Ishikawa (cell line): ENCODE measurements at regions not wholly inside any gene's neighbourhood (a gene's known extent, or its start where the extent isn't known, plus 50 kb on each side); places are given as distances from the start of the nearest gene placed in this dataset.

ENCODE experiments used
- CEBPB ChIP-seq: IDR thresholded peaks from 2 replicates; pipeline ENCODE4 v1.6.1; 2012
- CREB1 ChIP-seq: IDR thresholded peaks from 2 replicates; pipeline ENCODE4 v1.6.1; 2012; ENCODE audit warnings: low read depth
- EGR1 ChIP-seq: IDR thresholded peaks from 2 replicates; pipeline ENCODE4 v1.6.1; 2012
- EP300 ChIP-seq: IDR thresholded peaks from 2 replicates; pipeline ENCODE4 v1.6.1; 2012; ENCODE audit warnings: borderline replicate concordance
- FOXM1 ChIP-seq: IDR thresholded peaks from 2 replicates; pipeline ENCODE4 v1.6.1; 2012; ENCODE audit warnings: low read depth, borderline replicate concordance
- NFIC ChIP-seq: IDR thresholded peaks from 2 replicates; pipeline ENCODE4 v1.6.1; 2012
- RAD21 ChIP-seq: IDR thresholded peaks from 2 replicates; pipeline ENCODE4 v1.6.1; 2012; ENCODE audit warnings: low read depth
- TAF1 ChIP-seq: IDR thresholded peaks from 2 replicates; pipeline ENCODE4 v1.6.1; 2012; ENCODE audit warnings: low read depth, mild to moderate bottlenecking
- TCF12 ChIP-seq: IDR thresholded peaks from 2 replicates; pipeline ENCODE4 v1.6.1; 2012; ENCODE audit warnings: low read depth
- TEAD4 ChIP-seq: IDR thresholded peaks from 2 replicates; pipeline ENCODE4 v1.6.1; 2012
- YY1 ChIP-seq: IDR thresholded peaks from 2 replicates; pipeline ENCODE4 v1.6.1; 2012; ENCODE audit warnings: low read depth
- ZBTB7A ChIP-seq: IDR thresholded peaks from 2 replicates; pipeline ENCODE4 v1.6.1; 2012; ENCODE audit warnings: low read depth
- TF ChIP-seq, protein P1 (sequence below): IDR thresholded peaks from 2 replicates; pipeline ENCODE4 v1.6.1; 2012
- TF ChIP-seq, protein P2 (sequence below): IDR thresholded peaks from 2 replicates; pipeline ENCODE4 v1.6.1; 2012; ENCODE audit warnings: low read depth, mild to moderate bottlenecking
- TF ChIP-seq, protein P3 (sequence below): IDR thresholded peaks from 2 replicates; pipeline ENCODE4 v1.6.1; 2012

DNA sequence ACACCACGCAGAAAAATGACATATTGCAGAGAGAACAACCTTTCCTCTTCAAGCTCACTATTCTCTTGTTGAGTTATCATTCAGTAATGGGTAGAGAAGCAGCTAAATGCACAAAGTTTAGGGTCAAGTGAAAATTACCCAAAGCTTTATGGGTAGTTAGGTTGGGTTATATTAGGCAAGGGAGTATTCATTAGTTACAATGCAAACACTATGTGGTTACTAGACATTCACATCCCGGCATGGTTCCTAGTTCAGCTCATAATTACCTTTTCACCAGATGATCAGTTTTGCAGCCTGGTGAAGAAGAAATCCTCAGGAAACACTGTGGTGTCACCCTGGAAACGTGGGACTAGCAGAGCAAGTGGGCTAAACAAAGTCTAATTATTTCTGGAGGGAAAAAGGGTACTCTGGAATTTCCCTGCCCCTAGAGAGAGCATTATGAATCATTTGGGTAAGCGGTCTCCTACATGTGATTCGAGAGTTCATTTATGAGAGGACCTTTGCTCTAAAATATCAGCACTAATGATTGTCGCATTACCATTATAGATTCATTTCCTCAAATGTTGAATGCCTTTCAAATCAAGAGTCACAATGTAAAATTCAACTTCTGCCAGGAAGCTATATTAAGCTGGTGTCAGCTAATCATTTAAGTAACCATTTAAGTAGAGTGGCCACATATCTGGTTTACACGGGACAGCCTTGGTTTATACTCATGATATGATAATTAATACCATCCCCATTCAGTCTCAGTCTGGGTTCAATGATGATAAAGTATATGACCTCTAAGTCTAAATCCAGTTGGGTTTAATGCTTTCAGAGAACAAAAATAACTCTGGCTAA lies 1208.0 kb downstream of the DIAPH3 start:
- TF ChIP-seq NFIC: no peak
- TF ChIP-seq, protein P1, sequence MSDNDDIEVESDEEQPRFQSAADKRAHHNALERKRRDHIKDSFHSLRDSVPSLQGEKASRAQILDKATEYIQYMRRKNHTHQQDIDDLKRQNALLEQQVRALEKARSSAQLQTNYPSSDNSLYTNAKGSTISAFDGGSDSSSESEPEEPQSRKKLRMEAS: no peak
- TF ChIP-seq ZBTB7A: no peak

DNA sequence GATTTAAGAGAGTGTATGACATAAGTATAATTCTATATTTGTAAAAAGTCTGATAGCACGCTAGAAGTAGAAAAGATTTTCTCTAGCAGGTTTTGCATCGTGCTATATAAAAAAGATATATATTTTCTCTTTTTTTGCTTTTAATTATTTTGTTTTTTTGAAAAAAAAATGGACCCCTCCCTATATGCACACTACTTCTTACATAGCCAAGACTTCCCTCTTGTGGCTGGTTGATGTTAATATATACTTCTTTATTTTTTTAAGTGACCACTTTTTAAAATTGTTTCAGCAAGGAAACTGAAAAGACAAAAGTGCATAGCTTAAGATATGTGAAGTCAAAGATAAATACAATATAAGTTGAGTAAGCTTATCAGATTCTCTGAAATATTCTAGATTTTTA lies 1202.8 kb downstream of the DIAPH3 start:
- TF ChIP-seq EP300 (no peak), CREB1 (no peak), ZBTB7A (no peak), RAD21 (peak; percentile 50)

DNA sequence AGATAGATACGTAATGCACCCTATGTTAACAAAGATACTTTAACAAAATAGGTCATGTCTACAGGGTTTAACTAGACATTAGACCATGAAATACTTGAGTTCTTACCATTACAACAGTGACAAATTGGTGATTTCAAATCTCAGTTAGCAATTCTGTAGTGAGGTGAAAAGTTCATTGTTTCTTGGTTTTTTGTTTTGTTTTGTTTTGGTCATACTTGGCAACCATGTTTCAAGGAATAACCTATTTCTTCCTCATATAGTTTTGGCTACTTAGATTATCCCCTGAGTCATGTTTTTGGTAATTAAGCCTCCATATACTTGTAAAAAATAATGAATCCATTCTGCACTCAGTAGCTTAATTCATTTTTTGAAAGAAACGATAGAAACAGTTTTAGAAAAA lies 1200.4 kb downstream of the DIAPH3 start:
- no peak for TF ChIP-seq TAF1
- no peak for TF ChIP-seq YY1
- TF ChIP-seq CEBPB: no peak
- TF ChIP-seq, protein P2, sequence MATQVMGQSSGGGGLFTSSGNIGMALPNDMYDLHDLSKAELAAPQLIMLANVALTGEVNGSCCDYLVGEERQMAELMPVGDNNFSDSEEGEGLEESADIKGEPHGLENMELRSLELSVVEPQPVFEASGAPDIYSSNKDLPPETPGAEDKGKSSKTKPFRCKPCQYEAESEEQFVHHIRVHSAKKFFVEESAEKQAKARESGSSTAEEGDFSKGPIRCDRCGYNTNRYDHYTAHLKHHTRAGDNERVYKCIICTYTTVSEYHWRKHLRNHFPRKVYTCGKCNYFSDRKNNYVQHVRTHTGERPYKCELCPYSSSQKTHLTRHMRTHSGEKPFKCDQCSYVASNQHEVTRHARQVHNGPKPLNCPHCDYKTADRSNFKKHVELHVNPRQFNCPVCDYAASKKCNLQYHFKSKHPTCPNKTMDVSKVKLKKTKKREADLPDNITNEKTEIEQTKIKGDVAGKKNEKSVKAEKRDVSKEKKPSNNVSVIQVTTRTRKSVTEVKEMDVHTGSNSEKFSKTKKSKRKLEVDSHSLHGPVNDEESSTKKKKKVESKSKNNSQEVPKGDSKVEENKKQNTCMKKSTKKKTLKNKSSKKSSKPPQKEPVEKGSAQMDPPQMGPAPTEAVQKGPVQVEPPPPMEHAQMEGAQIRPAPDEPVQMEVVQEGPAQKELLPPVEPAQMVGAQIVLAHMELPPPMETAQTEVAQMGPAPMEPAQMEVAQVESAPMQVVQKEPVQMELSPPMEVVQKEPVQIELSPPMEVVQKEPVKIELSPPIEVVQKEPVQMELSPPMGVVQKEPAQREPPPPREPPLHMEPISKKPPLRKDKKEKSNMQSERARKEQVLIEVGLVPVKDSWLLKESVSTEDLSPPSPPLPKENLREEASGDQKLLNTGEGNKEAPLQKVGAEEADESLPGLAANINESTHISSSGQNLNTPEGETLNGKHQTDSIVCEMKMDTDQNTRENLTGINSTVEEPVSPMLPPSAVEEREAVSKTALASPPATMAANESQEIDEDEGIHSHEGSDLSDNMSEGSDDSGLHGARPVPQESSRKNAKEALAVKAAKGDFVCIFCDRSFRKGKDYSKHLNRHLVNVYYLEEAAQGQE: no peak
- no peak for TF ChIP-seq ZBTB7A

DNA sequence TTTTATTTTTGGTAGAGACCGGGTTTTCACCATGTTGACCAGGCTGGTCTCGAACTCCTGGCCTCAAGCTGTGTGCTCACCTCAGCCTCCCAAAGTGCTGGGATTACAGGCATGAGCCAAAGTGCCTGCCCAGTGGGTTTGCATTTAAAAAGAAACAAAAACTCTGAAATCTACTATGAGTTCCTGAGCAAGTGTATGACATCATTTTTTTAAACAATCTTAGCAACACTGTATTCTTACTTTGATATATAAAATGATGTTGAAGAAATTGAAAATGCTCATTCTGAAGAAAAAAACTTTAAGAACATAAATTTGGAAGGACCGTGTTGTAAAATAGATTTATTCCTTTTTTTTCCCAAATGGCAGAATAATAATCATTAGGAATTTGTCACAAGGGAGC lies 1199.7 kb downstream of the DIAPH3 start:
- TF ChIP-seq EGR1: no peak
- no peak for TF ChIP-seq ZBTB7A
- TF ChIP-seq CEBPB: no peak
- TF ChIP-seq TAF1: no peak
- TF ChIP-seq, protein P3, sequence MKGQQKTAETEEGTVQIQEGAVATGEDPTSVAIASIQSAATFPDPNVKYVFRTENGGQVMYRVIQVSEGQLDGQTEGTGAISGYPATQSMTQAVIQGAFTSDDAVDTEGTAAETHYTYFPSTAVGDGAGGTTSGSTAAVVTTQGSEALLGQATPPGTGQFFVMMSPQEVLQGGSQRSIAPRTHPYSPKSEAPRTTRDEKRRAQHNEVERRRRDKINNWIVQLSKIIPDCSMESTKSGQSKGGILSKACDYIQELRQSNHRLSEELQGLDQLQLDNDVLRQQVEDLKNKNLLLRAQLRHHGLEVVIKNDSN: no peak
- no peak for TF ChIP-seq EP300
- TF ChIP-seq, protein P1: no peak
- no peak for TF ChIP-seq CREB1
- no peak for TF ChIP-seq RAD21
- no peak for TF ChIP-seq YY1
- no peak for TF ChIP-seq TEAD4
- TF ChIP-seq NFIC: no peak
- no peak for TF ChIP-seq TCF12
- TF ChIP-seq, protein P2: no peak

DNA sequence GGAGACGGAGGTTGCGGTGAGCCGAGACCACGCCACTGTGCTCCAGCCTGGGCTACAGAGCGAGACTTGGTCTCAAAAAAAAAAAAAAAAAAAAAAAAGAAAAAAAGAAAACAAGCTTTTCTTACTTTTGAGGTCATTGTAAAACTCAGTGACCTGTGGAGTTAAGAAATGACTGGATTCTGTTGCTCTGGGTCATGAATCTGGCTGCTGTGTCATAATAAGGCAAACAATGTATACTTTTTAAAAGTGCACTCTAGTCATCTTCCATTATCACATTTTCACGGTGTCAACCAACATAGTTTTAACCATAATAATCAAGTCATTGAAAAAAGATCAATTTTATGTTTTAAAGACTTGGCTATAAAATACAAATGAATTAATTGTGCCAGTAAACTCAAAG lies 1186.6 kb downstream of the DIAPH3 start:
- TF ChIP-seq TEAD4: no peak
- TF ChIP-seq, protein P1: no peak
- TF ChIP-seq ZBTB7A: no peak
- TF ChIP-seq, protein P2: no peak
- no peak for TF ChIP-seq CEBPB
- TF ChIP-seq FOXM1: no peak
- TF ChIP-seq TAF1: no peak
- TF ChIP-seq, protein P3: no peak
- no peak for TF ChIP-seq EGR1
- no peak for TF ChIP-seq RAD21
- TF ChIP-seq YY1: no peak
- TF ChIP-seq TCF12: no peak
